Right lobe of liver (tissue), 6 donors: ENCODE measurements at regions not wholly inside any gene's neighbourhood (a gene's known extent, or its start where the extent isn't known, plus 50 kb on each side); places are given as distances from the start of the nearest gene placed in this dataset.
"Not testable (repeated sequence)": the region's sequence is repeated elsewhere in the genome, so short reads cannot be mapped to it uniquely, and the experiment has no call there.

Experiments
- ATAC-seq, 4 donors: fragments of 200-7000 bp; cut with Tn5 transposase; one replicate each; pipeline ENCODE4 v1.9.1; 2020; ENCODE audit warnings: mild to moderate bottlenecking in 4 of 4, moderate library complexity in 4 of 4
- DNase-seq, 3 donors: peaks; one replicate each; pipeline ENCODE4 v3.0.0-alpha.2; 2020
- H3K27ac ChIP-seq, 3 donors: fragments of 200-600 bp; one replicate each; pipeline ENCODE4 v1.8.0; 2022
- H3K27me3 ChIP-seq, 2 donors: fragments of 200-600 bp; one replicate each; pipeline ENCODE4 v1.8.0; 2022
- H3K36me3 ChIP-seq, 4 donors: fragments of 200-600 bp; sonication (generic) in 1 of 4; one replicate each; pipeline versions ENCODE4 v1.5.1 to v1.8.0; 2017 to 2022; ENCODE audit warnings: control low read depth in 1 of 4
- H3K4me1 ChIP-seq, 4 donors: fragments of 200-600 bp; sonication (generic) in 1 of 4; one replicate each; pipeline versions ENCODE4 v1.5.1 to v1.8.0; 2017 to 2022; ENCODE audit warnings: control low read depth in 1 of 4
- H3K4me3 ChIP-seq, 3 donors: fragments of 200-600 bp; one replicate each; pipeline ENCODE4 v1.8.0; 2022
- H3K9me3 ChIP-seq, 4 donors: fragments of 200-600 bp; sonication (generic) in 1 of 4; one replicate each; pipeline versions ENCODE4 v1.5.1 to v1.8.0; 2017 to 2022; ENCODE audit warnings: control low read depth in 1 of 4
- CTCF ChIP-seq, 4 donors: fragments of 200-600 bp in 3 of 4; fragments of 450-650 bp in 1 of 4; IDR thresholded peaks; one replicate each; pipeline versions ENCODE4 v1.5.1 to v1.8.0; 2016 to 2022; ENCODE audit warnings: antibody characterized with exemption in 4 of 4, mild to moderate bottlenecking in 2 of 4
- POLR2A ChIP-seq: fragments of 450-650 bp; IDR thresholded peaks from one replicate; pipeline ENCODE4 v1.6.1; 2017; ENCODE audit warnings: antibody characterized with exemption, mild to moderate bottlenecking
- WGBS: methylation state at CpG from one replicate; pipeline ENCODE4 v1.1.6; 2018; ENCODE audit warnings: low coverage, low lambda C conversion rate; ENCODE audit not compliant: insufficient coverage; ENCODE audit errors: missing lambda C conversion rate; 5-methylcytosine and 5-hydroxymethylcytosine counted together
- intact Hi-C, 2 donors: fragments of 100-400 bp; cut with DNase I; formaldehyde crosslinking; loops; one replicate each; pipeline versions ENCODE4 v1.11.2 to v1.14.1; 2022
- donor health status: DM: no; HTN: yes; CAD: no.
- donor health status: DM: no; HTN: no; CAD: no.
- donor health status: DM: no; HTN: no; CAD: no.
- donor health status: DM: no; HTN: yes; CAD: no.
- donor health status: DM: no; HTN: yes; CAD: no.

- TF ChIP-seq CTCF (IDR thresholded peaks at IDR 0.05) (no peak), POLR2A (no peak)
- H3K4me3 ChIP-seq: no peak overlapping the region
- ATAC-seq (no peak), DNase-seq (peak in 1 of 3 donors; percentile 37)
- no peak overlapping the region for H3K27ac ChIP-seq
- WGBS: 76% methylated on average over 3 of the region's 21 CpGs
- peaks cover 0 to 7% (median 0%) of the 10 kb centered on the region in 4 donors for H3K4me1 ChIP-seq
- intact Hi-C loops: no loop called here
- no peaks in the 10 kb centered on the region for H3K27me3 ChIP-seq
- H3K9me3 ChIP-seq: no peaks in the 10 kb centered on the region
- H3K36me3 ChIP-seq: no peaks in the 10 kb centered on the region
Observed at GRCh38 chr17:83171661-83172060, 92.3 kb downstream of the METRNL start.

GRCh38 chr17:83172099-83172498 is 92.7 kb downstream of the METRNL start:
- H3K36me3 ChIP-seq, H3K27me3 ChIP-seq, H3K4me1 ChIP-seq, H3K9me3 ChIP-seq, ATAC-seq, H3K4me3 ChIP-seq, H3K27ac ChIP-seq, intact Hi-C loops: not testable (repeated sequence)
- peak in 1 of 3 donors; percentile 39 for DNase-seq
- 86% methylated on average over 9 of the region's 9 CpGs for WGBS

GRCh38 chr17:83172646-83173045 is 93.2 kb downstream of the METRNL start:
- H3K27ac ChIP-seq, intact Hi-C loops, H3K36me3 ChIP-seq, H3K27me3 ChIP-seq, H3K9me3 ChIP-seq, ATAC-seq, H3K4me3 ChIP-seq, DNase-seq, H3K4me1 ChIP-seq: not testable (repeated sequence)
- 85% methylated on average over 10 of the region's 20 CpGs for WGBS

GRCh38 chr17:83173180-83173913 is 93.9 kb downstream of the METRNL start:
- ATAC-seq (peak; percentile 32 to 83 (median 71)), DNase-seq (peak in 2 of 3 donors; percentile 60)
- WGBS: 78% methylated on average over 12 of the region's 24 CpGs

GRCh38 chr17:83173914-83174361 is 94.5 kb downstream of the METRNL start:
- 76% methylated on average over 7 of the region's 18 CpGs for WGBS
- ATAC-seq: peak in 2 of 4 donors; percentile 14 to 36

More at GRCh38 chr17:83173180-83173913, 93.9 kb downstream of the METRNL start:
- H3K27me3 ChIP-seq, H3K4me1 ChIP-seq, H3K4me3 ChIP-seq, intact Hi-C loops, H3K36me3 ChIP-seq, H3K27ac ChIP-seq, H3K9me3 ChIP-seq: not testable (repeated sequence)

More at GRCh38 chr17:83173914-83174361, 94.5 kb downstream of the METRNL start:
- Histone ChIP-seq H3K4me1 (peaks cover 0 to 7% (median 0%) of the 10 kb centered on the region in 4 donors), H3K9me3 (no peaks in the 10 kb centered on the region), H3K27me3 (no peaks in the 10 kb centered on the region), H3K4me3 (no peak overlapping the region), H3K27ac (no peak overlapping the region), H3K36me3 (no peaks in the 10 kb centered on the region)
- DNase-seq: peak in 1 of 3 donors; percentile 58
- TF ChIP-seq CTCF (IDR thresholded peaks at IDR 0.05): no peak
- intact Hi-C loops: no loop called here
